ENCODE measurements at regions not wholly inside any gene's neighbourhood (a gene's known extent, or its start where the extent isn't known, plus 50 kb on each side); places are given as distances from the start of the nearest gene placed in this dataset.
A peak's percentile ranks its signal among the peaks of the same experiment; 100 is the strongest.

GRCh38 chr15:61480863-61481262, 251.8 kb upstream of the RORA start:
- no peak for DNase-seq (ENCODE audit: low read depth)

DNA sequence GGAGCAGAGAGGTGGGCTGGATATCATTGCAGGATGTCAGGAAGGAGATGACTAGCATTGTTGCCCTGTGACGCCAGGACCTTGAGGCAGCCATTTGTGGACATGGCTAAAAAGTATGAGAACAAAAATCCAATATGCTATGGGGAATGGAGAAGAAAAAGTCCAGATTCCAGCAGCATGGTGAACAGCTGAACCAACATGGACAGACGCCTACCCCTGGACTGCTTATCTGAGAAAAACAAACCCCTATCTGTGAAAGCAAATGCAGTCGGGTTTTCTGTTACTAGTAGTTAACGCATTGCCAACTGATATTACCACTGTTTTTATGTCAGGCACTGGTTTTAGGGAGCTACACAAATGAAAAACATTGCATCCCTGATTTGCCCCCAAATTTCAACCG, 251.2 kb upstream of the RORA start:
- no peak for DNase-seq (ENCODE audit: low read depth)

GRCh38 chr15:61479613-61480012, 250.5 kb upstream of the RORA start:
- DNase-seq (ENCODE audit: low read depth): no peak

DNA sequence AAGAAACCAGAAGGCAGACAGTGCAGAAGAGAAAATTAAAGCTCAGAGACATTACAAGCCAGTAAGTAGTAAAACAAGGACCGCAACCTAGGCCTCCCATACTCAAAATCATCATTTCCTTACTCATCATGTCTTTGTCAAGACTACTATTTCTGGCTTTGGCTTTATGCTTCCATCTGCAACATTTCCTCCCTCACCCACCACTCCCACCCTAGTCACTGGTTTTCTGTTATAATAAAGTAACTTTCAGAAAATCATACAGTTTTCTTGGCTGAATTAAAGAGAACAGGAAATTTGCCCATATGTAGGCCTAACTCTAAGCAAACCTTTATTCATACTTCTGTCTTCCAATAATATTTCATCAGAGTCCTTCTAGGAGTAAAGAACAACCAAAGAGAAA, 247.6 kb upstream of the RORA start:
- no peak for DNase-seq (ENCODE audit: low read depth)

GRCh38 chr15:61474796-61475195, 245.7 kb upstream of the RORA start:
- no peak for DNase-seq (ENCODE audit: low read depth)

DNA sequence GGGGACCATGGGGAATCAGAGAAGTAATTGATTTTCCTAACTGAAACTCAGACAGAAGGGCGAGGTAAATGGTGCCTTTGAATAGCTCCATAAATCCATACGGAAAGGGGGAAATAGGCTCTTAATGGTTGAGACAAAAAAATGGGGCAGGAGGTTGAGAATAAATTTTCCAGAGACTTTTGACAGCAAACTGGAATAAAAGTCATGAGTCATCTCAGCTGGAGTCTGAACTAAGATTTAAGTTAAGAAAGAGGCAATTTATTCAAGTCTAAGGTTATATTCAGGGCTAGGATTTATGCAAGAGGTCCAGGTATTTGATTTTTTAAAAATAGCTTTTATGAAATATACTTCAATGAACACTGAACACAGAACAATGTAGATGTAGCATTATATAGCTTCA, 238.7 kb upstream of the RORA start:
- DNase-seq (ENCODE audit: low read depth): no peak

- DNase-seq (ENCODE audit: low read depth): peak; percentile 35
Observed at GRCh38 chr15:61459785-61460707, 230.9 kb upstream of the RORA start.

DNA sequence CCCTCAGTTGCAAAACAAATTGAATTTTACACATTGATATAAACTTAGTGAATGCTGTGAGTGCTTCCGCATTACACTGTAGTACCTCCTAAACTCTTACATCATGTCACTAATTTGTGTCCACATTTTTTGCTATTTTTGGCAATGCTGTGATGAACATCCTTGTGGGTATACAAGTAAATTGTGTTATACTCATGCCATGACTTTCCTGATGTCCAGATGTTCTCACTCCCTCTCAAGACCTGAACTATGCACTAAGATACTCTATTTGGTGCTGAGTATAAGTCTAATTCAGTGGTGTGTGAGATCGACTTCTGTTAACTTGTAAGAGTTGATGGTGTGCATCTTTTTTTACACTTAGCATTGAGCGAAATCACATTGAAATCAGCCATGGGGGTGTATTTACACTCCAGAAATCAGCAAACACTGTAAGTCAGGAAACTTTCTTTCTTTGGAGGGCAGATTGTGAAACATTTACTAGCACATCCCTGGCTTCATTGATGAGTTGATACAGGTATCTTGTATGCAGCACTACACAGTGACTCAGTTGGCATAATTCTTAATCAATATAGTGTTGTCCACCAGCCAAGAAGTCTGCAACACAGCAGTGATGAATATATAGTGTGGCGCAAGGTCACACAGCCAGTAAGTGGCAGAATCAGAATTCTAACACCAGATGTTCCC, 228.1 kb upstream of the RORA start:
- DNase-seq (ENCODE audit: low read depth): no peak

DNA sequence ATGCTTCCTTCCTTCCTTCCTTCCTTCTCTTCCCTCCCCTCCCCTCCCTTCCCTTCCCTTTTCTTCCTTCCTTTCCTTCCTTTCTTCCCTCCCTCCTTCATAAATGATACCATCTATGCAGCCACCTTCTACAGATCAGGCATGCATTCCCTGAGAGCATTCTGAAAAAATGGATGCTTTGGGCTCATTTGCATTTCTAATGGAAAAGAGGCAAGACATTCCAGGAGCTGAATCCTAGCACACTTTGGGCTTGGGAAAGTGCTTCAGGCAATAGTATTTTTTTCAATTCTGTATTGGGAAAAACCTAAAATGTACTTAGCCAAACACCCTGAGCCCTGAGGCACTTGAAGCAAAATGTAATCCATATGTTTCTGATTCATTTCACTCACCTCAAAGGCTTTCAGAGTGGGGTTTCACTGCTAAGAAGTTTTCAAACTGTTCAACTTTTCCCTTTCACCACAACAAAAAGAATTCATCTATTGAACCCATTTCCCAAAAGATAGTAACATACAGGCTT, 220.1 kb upstream of the RORA start:
- no peak for DNase-seq (ENCODE audit: low read depth)

DNA sequence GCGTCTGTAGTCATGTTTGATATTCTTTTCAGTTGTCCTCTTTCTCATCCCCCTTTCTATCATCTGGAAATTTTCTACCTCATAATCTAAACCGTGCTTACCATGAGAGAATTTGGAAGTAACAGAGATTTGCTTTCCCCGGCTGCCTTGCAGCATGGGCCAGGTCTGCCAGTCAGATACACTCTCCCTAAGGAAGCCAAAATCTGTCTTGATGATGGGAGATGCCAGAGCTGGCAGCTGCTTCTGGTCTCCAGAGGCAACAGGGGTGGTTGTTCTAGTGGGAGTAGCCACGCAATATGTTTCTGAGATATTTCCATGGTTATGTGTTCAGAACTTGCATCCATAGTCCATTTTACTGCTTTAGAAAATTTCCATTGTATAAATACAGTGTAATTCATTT, 218.9 kb upstream of the RORA start:
- no peak for DNase-seq (ENCODE audit: low read depth)

GRCh38 chr15:61444585-61444984, 215.5 kb upstream of the RORA start:
- DNase-seq (ENCODE audit: low read depth): no peak

GRCh38 chr15:61442821-61443220, 213.7 kb upstream of the RORA start:
- no peak for DNase-seq (ENCODE audit: low read depth)

DNA sequence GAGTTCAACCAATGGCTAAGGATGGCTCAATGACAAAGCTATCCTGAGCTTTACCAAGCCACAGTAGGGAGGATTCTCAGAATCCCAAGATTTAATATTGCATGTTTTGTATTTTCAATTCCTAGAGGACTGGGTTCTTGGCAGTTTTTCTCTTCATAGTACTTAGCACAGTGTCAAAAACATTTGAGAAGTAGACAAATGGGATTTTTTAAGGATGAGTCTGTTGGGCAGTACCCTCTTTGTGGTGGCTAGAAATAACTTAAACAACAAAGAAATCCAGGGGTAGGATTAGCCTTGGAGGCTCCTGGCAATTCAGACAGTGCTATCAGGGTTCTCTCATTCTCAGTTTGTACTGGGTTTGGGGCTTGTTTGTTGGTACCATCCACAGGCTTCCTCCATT, 212.8 kb upstream of the RORA start:
- peak; percentile 19 for DNase-seq (ENCODE audit: low read depth)

DNA sequence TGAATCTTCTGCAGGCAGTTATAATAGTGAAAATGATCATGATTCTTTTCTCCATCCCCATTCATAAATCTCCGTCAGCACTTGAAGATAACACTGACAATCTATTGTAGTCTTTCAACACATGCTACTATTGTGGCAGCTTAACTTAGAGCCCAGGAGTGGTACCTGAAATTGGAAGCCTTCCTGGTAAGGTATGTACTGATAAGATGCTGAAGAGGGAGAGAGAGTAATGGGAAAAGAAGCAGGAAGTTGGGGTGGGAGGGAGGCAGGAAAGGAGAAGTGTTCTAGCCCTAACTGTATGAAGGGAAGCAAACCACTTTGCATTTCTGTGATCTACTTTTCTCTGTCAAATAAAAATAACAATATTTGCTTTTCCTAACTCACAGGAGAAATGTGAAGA, 197.4 kb upstream of the RORA start:
- DNase-seq (ENCODE audit: low read depth): no peak

GRCh38 chr15:61425934-61426333, 196.8 kb upstream of the RORA start:
- no peak for DNase-seq (ENCODE audit: low read depth)

DNA sequence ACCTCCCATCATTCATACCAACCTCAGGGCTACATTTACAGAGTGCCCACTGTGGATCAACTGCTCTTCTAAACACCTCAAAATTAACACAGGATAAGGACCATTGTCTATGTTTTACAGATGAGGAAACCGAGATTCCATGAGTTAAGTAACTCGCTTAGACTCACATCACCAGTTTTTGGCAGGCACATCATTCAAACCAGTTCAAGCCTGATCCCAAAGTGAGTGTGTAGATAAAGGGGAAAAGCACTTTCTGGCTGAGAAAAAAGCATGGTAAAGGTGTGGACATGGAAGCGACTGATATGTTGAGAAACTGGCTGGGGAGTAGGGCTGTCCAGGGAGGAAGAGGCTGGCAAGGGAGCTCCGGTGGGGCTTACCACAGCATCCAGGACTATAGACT, 193.7 kb upstream of the RORA start:
- DNase-seq (ENCODE audit: low read depth): no peak

DNA sequence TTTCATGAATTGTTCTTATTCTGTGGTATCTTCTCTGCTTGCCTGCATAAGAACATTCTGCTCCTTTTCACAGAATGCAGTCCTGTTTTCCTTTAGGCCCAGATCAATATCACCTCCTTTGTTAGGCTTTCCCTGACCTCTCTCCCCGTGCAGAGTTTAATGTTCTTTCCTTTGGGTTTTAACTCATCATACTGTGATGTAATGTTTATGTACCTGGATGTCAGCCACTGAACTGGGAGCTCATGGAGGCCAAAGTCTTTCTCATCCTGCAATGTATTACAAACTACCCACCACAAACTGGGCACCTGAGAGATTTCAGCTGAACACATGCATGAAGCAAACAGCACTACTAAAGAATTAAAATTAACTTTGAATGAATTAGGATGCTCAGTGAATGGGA, 192.8 kb upstream of the RORA start:
- no peak for DNase-seq (ENCODE audit: low read depth)

DNA sequence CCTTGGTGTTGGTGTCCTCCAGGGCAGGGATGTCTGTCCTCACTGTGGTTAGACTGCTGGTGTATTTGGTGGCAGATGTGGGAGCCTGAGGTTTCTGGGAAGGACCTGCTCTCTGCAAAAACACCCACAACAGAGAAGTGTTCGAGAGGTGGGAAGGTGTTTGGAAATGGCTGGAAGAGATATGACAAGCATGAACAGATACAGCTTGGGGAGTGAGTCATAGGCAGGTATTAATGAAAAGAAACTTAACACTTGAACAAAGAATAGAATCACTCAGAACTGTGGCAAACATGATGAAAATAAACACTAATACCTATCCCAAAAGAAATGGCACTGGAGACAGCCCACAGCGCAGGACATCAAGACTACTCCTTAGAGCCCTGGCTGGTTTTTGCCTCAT, 192.4 kb upstream of the RORA start:
- no peak for DNase-seq (ENCODE audit: low read depth)

GRCh38 chr15:61420546-61420945, 191.4 kb upstream of the RORA start:
- no peak for DNase-seq (ENCODE audit: low read depth)

GRCh38 chr15:61415617-61416120, 186.6 kb upstream of the RORA start:
- no peak for DNase-seq (ENCODE audit: low read depth)

GRCh38 chr15:61411902-61412510, 182.9 kb upstream of the RORA start:
- DNase-seq (ENCODE audit: low read depth): no peak

GRCh38 chr15:61410662-61411061, 181.6 kb upstream of the RORA start:
- no peak for DNase-seq (ENCODE audit: low read depth)

DNA sequence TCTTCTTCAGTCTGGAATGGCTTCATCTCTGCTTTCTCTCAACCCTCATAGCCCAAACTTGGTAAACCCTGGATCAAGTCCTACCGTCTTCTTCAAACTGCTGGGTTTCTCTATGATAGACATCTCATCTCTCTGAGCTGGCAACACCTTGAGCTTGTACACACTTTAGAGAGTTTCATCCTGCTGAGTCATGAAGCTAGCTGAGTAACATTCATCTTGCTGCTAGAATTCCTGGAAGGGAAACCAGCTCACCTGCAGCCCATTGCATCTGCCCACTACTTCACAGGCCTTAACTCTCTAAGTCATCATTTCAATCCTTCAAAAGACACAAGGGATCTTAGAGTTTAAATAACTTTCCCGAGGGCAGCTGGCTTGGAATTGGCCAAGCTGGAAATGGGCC, 175.5 kb upstream of the RORA start:
- no peak for DNase-seq (ENCODE audit: low read depth)

All from GM04503 (cell line).